Astrocyte (in vitro differentiated cells and primary cell): ENCODE measurements at regions not wholly inside any gene's neighbourhood (a gene's known extent, or its start where the extent isn't known, plus 50 kb on each side); places are given as distances from the start of the nearest gene placed in this dataset.

Experiments used
- EZH2 ChIP-seq: IDR thresholded peaks from 2 replicates; pipeline ENCODE4 v1.6.1; 2012; ENCODE audit warnings: mild to moderate bottlenecking, low read length, inconsistent platforms; ENCODE audit not compliant: insufficient read depth
- TF ChIP-seq, protein P1 (sequence below): IDR thresholded peaks from 2 replicates; pipeline ENCODE4 v1.5.1; 2011; ENCODE audit warnings: low read depth, mild to moderate bottlenecking, inconsistent platforms, low read length, moderate library complexity; ENCODE audit not compliant: insufficient read depth

GRCh38 chrX:140250391-140250790 is 254.5 kb downstream of the SOX3 start:
- TF ChIP-seq, protein P1, sequence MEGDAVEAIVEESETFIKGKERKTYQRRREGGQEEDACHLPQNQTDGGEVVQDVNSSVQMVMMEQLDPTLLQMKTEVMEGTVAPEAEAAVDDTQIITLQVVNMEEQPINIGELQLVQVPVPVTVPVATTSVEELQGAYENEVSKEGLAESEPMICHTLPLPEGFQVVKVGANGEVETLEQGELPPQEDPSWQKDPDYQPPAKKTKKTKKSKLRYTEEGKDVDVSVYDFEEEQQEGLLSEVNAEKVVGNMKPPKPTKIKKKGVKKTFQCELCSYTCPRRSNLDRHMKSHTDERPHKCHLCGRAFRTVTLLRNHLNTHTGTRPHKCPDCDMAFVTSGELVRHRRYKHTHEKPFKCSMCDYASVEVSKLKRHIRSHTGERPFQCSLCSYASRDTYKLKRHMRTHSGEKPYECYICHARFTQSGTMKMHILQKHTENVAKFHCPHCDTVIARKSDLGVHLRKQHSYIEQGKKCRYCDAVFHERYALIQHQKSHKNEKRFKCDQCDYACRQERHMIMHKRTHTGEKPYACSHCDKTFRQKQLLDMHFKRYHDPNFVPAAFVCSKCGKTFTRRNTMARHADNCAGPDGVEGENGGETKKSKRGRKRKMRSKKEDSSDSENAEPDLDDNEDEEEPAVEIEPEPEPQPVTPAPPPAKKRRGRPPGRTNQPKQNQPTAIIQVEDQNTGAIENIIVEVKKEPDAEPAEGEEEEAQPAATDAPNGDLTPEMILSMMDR = no peak
- no peak for TF ChIP-seq EZH2
